ENCODE measurements at regions not wholly inside any gene's neighbourhood (a gene's known extent, or its start where the extent isn't known, plus 50 kb on each side); places are given as distances from the start of the nearest gene placed in this dataset.

GRCh38 chr9:26579056-26579455, 313.5 kb downstream of the CAAP1 start:
- intact Hi-C loops (cut with DNase I): no loop called here
- Histone ChIP-seq H3K9me3 (no peaks in the 10 kb centered on the region), H3K27me3 (no peaks in the 10 kb centered on the region), H3K27ac (no peak overlapping the region), H3K36me3 (no peaks in the 10 kb centered on the region), H3K4me3 (no peak overlapping the region), H3K4me1 (no peaks in the 10 kb centered on the region)
- ATAC-seq (no peak), DNase-seq (no peak)
- TF ChIP-seq, protein P1, sequence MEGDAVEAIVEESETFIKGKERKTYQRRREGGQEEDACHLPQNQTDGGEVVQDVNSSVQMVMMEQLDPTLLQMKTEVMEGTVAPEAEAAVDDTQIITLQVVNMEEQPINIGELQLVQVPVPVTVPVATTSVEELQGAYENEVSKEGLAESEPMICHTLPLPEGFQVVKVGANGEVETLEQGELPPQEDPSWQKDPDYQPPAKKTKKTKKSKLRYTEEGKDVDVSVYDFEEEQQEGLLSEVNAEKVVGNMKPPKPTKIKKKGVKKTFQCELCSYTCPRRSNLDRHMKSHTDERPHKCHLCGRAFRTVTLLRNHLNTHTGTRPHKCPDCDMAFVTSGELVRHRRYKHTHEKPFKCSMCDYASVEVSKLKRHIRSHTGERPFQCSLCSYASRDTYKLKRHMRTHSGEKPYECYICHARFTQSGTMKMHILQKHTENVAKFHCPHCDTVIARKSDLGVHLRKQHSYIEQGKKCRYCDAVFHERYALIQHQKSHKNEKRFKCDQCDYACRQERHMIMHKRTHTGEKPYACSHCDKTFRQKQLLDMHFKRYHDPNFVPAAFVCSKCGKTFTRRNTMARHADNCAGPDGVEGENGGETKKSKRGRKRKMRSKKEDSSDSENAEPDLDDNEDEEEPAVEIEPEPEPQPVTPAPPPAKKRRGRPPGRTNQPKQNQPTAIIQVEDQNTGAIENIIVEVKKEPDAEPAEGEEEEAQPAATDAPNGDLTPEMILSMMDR (IDR thresholded peaks at IDR 0.05): no peak

GRCh38 chr9:26574898-26575440, 317.6 kb downstream of the CAAP1 start:
- no peak overlapping the region for H3K27ac ChIP-seq
- no peaks in the 10 kb centered on the region for H3K36me3 ChIP-seq
- TF ChIP-seq, protein P1 (IDR thresholded peaks at IDR 0.05): no peak
- H3K9me3 ChIP-seq: no peaks in the 10 kb centered on the region
- H3K27me3 ChIP-seq: no peaks in the 10 kb centered on the region
- ATAC-seq (no peak), DNase-seq (no peak)
- H3K4me1 ChIP-seq: no peaks in the 10 kb centered on the region
- intact Hi-C loops (cut with DNase I): no loop called here
- H3K4me3 ChIP-seq: no peak overlapping the region

DNA sequence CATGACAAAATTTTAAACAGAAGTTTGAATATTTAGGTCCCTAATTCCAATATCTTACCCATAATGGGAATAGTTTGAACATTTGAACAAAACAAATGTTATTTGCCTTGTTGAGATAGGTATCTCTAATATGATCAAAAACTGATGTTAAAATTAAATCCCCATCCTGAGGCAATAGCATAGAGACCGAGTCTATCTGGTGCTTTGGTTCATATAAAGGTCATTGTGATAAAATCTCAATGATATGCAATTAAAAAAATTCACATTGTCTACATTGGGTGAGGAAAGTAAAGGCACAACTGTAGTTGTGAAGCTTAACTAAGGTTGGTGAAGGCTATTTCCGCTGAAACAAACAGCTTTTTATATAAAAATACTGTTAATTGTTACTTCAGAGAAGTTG, 318.3 kb downstream of the CAAP1 start:
- DNase-seq: no peak
- no peak for ATAC-seq
- Histone ChIP-seq H3K9me3 (no peaks in the 10 kb centered on the region), H3K27ac (no peak overlapping the region), H3K27me3 (no peaks in the 10 kb centered on the region), H3K4me3 (no peak overlapping the region), H3K36me3 (no peaks in the 10 kb centered on the region), H3K4me1 (no peaks in the 10 kb centered on the region)
- TF ChIP-seq, protein P1 (IDR thresholded peaks at IDR 0.05): no peak
- intact Hi-C loops (cut with DNase I): no loop called here

DNA sequence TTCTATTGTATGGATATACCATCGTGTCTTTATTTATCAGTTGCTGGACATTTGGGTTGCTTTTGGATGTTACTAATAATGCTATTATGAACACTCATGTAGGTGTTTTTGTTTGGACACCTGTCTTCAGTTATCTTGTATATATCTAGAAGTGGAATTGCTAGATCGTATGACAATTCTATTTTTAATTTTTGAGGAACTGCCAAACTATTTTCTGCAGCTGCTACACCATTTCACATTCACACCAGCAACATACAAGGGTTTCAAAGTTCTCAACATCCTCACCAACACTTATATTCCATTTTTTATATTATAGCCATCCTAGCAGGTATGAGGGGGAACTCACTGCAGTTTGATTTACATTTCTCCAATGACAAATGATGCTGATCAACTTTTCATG, 324.6 kb downstream of the CAAP1 start:
- no peak overlapping the region for H3K4me3 ChIP-seq
- no peaks in the 10 kb centered on the region for H3K36me3 ChIP-seq
- H3K9me3 ChIP-seq: no peaks in the 10 kb centered on the region
- no peaks in the 10 kb centered on the region for H3K27me3 ChIP-seq
- TF ChIP-seq, protein P1 (IDR thresholded peaks at IDR 0.05): no peak
- ATAC-seq (no peak), DNase-seq (no peak)
- no peak overlapping the region for H3K27ac ChIP-seq
- intact Hi-C loops (cut with DNase I): no loop called here
- H3K4me1 ChIP-seq: no peaks in the 10 kb centered on the region

- TF ChIP-seq, protein P1 (IDR thresholded peaks at IDR 0.05): no peak
Observed at GRCh38 chr9:26566141-26566540, 326.5 kb downstream of the CAAP1 start.

More at GRCh38 chr9:26566141-26566540, 326.5 kb downstream of the CAAP1 start:
- Histone ChIP-seq H3K9me3 (no peaks in the 10 kb centered on the region), H3K36me3 (no peaks in the 10 kb centered on the region), H3K27ac (no peak overlapping the region), H3K4me3 (no peak overlapping the region), H3K4me1 (no peaks in the 10 kb centered on the region), H3K27me3 (no peaks in the 10 kb centered on the region)
- intact Hi-C loops (cut with DNase I): no loop called here
- DNase-seq (no peak), ATAC-seq (no peak)
